ENCODE measurements at regions not wholly inside any gene's neighbourhood (a gene's known extent, or its start where the extent isn't known, plus 50 kb on each side); places are given as distances from the start of the nearest gene placed in this dataset.

DNA sequence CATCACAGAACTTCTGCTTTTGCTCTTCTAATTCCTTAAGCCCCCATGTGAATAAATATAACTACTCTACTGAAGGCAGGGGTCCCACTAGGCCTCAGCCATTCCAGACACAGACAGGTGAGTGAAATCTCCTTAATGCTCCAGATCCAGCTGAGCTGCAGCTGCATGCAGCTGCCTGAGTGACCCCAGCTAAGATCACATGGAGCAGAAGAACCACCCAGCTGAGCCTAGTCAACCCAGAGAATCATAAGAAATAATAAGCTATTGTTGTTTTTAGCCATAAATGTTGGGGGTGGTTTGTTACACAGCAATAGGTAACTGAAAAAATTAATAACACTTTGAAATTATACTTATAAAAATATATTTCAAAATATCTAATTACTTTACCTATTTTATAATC, 220.3 kb downstream of the SIPA1L2 start:
- no peak for DNase-seq

DNA sequence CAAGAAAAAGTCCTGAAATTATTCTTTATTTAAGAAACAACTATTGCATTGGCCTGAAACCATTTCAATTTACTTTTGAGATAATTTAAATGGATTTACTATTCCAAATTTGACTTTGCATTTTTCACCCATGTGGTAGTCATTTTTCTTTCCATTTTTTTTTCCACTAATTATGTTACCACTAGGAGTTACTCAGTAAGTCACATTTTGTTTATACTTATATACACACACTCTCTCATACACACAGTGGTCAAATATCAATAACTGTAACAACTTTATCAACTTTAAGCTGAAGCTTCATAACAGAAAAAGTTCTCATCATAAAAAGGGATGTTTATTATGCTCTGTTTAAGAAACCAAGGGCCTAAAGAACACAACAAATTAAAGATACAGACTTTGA, 222.8 kb downstream of the SIPA1L2 start:
- no peak for DNase-seq

DNA sequence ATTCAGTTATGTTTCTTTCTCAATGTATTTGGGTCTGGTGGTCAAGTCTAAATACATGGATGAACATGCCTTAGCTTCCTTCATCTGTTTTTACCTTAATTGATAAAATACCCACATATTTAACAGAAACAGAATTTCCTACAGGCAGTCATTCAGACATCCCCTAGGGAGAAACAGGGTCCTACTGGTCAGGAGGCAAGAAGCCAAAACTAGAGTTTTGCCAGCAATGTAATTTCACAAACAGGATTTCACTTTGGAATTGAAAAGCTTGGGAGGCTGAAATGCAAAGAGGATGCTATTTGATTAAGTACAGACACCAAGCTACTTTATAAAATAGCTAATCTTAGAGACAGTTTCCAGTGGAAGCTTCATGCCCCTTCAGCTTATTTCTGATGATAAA, 224.2 kb downstream of the SIPA1L2 start:
- no peak for DNase-seq

DNA sequence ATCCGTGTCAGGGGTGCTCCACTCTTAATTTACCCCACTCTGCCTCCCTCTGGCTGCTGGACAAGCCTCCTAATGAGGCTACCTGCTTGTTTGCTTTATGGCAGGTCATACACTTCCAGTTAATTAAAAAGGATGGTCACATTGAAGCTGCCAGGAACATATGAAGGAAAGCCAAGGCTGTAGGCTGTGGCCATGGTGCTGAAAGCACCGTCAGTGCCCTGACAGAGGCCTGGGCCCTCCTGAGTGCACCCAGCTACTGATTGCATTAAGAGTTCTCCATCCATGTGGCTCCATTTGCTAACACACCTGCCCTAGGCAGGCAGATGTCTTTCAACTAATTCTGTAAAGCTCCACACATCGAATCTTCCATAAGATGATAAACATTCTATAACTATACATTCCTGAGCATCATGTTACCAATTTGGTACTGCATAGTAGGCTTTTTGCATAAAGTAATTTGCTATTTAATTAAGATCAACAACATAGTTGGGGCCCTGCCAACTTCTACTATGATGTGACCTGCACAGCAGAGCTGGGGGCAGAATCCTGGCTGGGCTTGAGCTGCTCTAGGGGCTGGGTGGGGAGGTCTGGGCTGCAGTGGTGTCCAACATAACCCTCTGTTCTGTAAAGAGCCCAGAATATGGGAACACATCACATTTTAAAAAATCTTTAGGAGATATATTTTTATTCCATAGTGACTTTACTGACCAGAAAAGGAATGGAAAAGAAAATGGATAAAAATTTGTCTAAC, 224.8 kb downstream of the SIPA1L2 start:
- DNase-seq: no peak

DNA sequence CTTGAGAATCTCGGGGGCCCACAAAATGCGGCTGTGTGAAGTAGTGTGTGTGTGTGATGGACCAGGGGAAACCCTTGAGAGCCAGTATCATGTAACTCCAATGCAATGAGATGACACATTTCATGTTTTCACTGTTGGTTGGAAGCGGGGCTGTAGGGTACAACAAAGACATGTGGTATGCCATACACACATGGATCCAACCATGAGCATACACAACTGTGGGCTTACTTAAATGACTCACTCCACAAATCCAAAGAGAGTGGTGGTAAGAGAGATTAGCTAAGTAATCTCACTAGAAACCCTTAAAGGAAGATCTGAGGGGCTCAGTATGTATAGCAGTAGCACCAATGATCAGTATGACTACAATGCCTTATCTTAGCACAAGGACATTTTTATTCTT, 225.7 kb downstream of the SIPA1L2 start:
- DNase-seq: no peak

DNA sequence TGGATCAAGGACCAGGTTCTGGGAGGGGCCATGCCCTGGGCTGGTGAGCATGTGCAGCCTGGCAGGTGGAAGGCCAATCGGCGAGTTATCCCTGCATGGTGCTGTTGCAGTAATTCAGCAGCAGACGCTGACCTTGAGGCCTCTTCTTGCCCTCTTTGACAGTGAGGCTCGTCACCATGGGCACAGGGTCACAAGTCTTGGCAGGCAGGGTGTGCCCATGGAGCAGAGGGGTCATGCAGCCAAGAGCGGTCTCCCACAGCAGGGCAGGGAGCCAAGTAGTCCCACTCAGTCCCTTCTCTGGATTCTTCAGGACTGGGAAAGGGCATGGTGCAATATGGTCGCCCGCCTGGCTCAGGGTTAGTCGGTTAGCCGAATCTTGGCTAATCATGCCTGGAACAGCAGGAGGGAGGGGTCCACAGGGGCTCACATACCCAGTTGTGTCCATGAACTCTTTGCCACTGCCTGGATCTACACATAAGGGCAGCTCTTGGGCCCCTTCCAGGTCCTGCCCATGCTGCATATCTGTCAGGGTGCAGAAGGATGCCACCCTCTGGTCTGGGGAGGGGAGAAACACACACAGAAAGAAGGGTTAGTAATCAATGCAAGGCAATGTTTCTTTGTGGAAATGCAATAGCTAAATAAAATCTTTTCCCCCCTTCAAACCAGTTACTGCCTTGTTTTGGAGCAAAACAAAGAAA, 226.8 kb downstream of the SIPA1L2 start:
- no peak for DNase-seq

DNA sequence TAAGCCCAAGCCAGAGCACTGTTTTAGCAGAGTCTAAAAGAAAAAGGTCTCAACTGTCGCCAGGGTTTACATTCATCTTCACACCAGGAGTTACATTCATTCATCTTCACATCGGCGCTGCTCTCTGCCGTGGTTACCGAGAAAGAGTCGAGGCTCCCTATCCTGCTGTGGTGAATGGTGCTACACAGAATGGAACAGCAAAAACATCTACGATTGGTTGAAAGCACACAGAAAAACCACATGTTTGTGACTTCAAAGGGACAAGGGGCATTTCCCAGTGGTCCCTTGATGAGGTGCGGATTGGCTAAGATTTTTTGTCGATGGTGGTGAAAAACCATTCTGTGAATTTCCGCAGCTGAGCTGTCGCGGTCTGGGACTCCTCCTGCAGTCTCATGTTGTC, 231.1 kb downstream of the SIPA1L2 start:
- no peak for DNase-seq

DNA sequence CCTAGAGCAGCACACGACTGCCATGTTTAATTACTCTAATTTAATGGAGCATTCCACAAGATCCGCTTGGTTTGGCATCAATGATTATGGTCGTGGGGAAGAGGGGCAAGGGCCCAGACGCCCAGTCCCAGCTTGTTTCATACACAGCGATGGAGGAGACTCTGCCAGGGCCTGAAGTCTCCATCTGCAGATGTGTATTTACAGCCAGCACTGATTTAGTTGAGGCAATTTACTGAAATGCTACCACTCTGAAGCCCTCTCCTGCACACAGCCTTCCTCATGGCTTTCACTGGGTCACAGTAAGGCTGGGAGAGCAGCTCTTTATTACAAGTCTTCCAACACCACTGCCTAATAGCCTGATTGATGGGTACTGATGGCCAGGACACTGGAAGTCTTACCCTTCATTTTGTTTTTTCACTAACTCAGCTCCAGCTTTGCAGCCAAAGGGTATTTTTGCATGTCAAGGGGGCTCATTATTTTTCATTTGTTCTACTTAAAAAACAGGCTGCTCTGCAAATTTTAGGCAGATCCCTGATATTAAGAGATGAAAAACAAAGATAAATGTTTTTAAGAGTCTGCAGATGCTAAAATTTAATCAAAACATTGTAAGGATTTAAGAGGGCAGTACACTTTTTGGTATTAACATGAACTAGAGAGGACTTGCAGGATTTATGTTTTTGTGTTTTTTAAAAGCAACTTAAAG, 236.3 kb downstream of the SIPA1L2 start:
- no peak for DNase-seq

DNA sequence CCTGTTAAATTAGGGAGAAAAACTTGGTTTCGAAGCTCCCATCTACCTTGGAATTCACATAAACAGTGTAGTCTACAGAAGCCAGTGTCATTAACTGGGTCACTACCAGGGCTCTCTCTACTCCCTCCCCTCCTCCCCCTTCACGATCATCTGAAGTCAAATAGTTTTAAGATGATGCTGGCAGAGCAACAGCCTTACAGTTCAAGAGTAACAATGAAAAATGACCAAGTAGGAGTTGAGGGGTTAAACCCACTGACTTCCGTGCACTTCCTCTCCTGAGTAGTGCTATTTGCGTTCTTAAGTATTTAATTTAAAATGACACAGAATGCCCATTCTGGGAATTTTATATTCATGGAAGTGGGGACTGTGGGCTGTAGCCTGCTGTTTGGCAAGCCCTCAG, 236.9 kb downstream of the SIPA1L2 start:
- no peak for DNase-seq

DNA sequence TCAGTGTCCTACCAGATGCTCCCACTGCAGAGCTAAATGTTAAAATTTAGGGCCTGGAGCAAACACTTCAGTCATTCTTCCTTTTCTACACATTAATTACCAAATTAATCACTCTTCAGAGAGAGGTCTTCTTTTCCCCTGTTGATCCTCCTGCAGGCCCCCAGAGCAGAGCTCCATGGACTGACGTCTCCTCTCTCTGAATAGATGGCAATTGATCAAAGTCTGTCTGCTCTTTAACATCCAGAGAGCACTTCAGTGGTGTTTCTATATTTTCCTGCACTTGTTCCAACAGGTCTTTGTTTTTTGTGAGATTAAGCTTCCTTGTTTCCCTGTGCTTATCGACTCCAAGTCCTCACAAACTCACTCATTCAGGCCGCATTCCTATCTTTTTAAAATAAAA, 239.3 kb downstream of the SIPA1L2 start:
- DNase-seq: no peak

DNA sequence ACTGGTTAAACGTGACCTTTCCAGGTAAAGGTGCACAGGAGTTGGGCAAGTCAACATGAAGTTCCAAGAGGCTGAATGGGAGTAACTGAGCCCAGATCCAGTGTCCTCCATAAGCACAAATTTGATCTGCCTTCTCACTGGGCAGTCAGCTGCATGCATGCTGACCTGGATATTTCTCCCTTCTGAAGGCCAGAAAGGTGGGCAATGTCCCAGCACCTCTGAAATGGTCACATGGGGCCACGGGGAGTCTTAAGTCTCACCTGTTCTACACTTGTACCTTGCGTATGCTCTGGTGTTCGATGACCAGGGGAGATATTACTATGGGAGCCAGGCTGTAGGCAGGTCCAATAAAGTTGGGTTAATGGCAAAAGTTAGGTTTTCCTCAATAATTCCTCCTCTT, 240.2 kb downstream of the SIPA1L2 start:
- DNase-seq: no peak

DNA sequence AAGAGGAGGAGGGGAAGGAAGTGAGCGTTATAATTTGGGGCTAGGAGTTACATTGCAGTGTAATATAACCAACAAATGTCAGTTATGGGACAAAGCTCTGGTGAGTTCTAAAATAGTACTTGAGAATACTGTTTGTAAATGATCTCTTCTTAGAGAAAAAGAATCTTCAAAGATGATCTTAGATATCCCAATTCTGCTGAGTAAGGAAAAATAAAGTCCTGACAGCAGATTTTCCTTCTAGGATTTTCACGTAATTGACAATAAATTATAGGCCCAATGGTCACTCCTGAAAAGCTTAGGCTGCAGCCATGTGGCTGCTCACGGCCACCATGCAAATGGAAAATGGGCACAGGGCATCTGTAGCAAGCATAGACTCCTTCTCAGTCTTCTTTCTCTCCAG, 241.6 kb downstream of the SIPA1L2 start:
- no peak for DNase-seq

DNA sequence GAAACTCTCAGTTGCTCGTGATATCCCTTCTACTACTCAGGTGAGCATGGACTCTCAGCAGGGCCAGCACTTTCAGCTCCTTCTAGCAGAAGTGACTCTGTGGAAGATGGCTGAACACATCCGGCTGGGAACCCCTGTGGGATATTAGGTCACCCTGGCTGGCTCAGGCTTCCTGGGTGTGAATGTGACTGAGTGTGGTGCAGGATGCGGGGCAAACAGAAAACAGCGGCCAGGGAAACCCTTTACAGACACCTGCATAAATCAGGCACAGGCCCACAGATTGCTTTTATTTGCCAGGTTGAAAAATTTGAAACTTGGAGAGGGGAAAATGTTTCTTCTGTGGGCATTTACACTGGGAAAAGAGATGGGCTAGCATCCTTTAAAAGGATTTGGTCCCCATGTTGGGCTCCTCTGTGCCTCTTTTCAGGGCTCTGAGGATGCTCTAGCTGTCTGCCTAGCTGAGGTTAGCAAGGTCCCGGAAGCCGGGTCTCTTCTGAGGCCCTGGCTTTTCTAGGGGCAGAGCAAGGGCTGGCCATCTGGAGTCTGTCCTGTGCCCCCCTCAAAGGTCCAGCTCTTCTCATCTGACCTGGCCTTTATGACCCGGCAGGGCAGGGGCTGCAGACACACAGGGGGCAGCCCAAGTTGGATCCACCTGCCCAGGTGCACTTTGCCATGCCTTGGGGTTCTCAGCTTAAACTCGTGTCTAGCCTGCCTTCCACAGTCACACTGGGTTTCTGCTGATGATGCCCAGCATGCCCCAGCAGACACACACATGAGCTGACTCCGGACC, 243.0 kb downstream of the SIPA1L2 start:
- DNase-seq: no peak

DNA sequence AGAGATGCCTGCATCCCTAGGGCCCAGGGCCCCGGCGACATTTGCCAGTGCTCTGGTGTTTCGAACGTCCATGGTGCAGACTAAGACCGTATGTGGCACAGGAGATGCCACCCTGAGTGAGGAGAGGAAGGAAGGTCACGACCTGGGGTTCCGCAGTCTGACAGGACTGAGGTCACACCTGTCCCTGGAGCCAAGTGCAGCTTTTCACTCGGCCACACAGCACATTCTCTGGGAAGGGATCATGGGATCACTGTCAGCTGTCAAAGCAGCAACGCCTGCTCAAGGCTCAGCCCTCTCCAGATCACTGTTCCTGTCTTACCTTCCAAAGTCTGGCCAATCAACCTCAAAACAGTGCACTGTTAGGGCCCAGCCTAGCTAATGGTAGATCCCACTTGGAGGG, 243.6 kb downstream of the SIPA1L2 start:
- DNase-seq: no peak

DNA sequence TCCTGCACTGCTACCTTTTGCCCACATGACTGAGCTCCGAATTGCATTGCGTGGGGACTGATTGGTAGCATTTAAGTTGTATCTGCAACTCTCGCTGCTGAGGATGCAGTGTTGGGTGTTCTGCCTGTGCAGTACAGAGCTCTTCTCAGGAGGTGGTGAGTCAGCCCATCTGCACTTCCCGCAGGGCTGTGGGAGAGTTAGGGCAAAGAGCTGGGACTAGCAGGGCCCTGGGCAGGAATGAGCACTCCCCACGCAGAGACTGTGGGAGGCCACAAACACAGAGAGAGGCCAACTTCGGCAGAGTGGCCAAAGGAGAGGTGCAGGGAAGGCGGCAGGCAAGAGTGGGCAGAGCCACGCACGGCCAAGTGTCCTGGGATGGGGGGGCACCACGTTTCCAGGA, 244.7 kb downstream of the SIPA1L2 start:
- DNase-seq: no peak

DNA sequence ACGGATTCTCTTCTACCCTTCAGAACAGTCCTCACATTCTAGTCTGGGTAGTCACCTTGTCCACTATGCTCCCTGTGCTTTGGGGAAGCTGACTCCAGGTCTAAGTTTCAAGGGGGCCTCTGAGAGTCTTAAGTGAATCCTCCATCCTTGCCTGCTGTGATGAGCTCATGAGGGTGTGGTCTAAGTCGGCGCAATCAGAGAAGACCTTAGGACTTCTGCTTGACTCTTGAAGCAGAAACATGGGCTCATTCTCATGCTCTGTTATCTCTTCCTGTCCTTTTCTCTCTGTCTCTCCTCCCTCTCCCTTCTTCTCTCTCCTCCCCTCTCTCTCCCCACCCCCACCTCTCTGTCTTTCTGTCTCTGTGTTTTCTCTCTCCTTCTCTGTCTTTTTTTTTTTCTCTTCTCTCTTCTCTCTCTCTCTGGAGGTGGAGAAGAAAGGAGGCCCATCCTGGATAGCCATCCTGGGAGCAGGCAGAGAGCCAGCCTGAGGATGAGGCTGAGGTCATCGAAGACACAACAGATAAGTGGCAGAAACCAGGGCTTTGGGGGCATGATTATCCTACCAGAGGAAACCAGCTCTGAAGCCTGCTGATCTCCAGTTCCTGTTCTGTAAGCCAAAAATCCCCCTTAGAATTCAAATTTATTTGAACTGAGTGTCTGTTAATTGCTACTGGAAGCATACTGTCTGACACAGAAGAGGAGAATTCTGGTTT, 245.6 kb downstream of the SIPA1L2 start:
- DNase-seq: no peak

DNA sequence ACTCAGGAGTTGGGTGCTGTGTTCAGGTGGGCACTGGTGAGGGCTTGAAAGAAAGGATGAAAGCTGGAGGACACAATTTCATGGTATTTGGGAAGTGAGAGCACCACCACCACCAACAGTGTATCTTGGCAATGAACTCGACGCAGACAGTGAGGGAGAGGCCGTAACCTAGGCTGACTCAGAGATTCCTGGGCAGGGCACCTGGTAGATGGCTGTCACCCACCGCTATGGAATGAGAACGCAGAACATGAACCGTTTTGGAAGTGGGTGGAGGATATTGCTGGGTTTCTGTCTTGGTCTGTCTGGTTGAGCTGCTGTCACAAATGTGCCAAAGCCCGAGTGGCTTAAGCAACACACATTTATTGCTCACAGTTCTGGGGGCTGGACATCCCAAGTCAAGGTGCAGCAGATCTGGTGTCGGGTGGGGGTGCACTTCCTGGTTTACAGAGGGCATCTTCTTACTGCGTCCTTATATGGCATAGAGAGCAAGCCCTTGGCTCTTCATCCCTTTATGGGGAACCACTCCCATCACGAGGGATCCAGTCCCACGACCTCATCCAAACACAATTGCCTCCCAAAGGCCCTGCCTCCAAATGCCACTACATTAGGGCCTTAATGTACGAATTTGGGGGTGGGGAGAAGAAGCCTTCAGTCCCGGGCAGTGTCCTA, 246.3 kb downstream of the SIPA1L2 start:
- DNase-seq: no peak

DNA sequence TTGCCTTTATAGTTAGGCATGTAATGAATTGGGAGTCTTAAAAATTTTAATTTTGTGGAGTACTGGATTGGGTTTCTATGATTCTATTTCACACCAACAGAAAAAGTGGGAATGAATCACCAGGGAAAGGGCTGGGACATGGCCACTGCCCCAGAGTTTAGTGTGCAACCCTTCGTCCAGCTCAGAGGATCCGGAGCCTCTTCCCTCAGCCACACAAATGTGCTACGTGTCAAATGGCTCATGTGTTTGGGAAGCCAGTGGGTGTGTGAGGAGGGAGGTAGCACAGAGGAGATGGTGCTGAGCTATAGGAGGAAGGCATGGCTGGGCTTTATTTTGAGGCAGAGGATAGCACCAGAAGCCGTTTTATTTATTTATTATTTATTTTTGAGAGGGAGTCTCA, 247.3 kb downstream of the SIPA1L2 start:
- DNase-seq: no peak

DNA sequence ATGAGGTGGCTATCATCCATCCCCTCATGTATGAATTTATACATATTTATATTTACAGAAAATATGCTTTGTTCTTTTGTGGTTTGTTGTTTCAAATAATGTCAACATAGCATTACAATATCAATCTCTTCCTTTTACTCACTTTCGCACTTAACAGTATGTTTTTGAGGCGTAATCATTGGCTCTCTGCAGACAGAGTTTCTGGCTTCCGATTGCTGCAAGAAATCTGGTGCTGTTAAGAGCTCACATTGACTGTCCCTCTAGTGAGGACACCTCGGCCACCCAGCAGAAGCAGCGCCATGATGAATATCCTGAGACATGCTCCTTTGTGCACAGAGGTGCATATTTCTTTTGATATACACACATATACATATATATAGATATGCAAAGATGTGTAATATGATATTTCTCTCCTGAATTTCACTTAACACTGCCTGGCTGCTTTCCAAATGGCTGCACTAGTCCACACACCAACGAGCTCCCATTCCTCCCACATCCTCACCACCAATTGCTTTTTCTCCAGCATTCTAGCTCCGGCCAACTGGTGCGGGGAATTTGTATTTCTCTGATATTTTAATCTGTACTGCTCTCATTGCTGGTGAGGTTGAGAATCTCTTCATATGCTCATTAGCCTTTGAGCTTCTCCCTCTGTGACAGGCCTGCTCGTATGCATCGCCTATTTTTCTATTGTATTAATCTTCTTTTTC, 248.4 kb downstream of the SIPA1L2 start:
- no peak for DNase-seq

DNA sequence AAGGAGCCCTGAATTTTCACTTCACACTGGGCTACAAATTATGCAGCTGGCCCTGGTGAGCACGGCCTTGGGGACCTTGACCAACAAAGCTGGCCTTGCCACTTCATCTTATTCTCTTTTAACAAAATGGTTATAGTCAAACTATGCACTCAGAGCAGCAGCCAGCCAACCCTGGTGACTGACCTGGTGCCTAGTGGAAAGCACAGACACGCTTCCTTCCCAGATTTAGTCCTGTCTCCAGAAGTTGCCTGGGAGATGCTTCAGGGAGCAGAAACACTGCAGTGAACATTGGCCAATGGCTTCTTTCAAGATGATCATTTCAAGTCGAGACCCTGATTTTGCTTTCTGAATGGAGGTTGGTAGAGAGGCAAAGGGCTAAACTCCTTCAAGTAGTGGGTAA, 249.3 kb downstream of the SIPA1L2 start:
- no peak for DNase-seq

DNA sequence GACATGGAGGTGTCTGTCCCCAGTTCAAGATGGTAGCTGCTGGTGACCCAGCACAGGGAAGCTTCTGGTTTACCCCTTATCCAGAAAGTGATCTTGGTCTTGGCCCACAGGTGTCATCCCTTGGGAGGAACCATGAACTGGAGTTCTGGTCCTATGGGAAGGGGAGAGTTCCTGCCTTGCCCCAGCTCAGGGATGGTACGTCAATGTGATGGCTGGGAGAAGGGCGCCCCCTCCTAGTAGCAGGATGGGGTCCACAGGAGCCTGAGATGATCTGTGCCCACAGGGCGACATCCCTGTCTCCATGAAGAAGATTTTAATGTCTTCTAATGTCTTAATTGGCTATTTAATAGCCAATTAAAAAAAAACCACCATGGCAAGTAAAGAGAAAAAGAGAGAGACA, 249.8 kb downstream of the SIPA1L2 start:
- no peak for DNase-seq

DNA sequence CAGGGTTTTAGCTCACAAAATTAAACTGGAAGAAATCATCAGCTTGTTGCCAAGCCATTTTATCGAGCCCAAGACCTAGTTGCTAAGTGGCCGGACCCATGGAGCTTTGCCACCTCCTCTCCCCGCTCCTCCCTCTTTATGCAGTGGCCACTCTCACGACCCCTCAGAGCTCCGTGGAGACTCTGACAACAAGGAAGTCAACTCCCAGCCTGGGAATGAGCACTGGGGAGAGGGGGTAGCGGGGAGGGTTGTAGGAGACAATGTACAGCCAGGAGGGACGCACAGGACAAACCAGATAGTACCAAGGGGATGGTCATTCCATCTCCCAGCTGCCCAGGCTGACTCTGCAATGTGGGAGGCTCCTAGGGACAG, 250.9 kb downstream of the SIPA1L2 start:
- no peak for DNase-seq

All from stimulated activated naive CD4-positive, alpha-beta T cell (primary cell).